ENCODE measurements at regions not wholly inside any gene's neighbourhood (a gene's known extent, or its start where the extent isn't known, plus 50 kb on each side); places are given as distances from the start of the nearest gene placed in this dataset.
"Not testable (repeated sequence)": the region's sequence is repeated elsewhere in the genome, so short reads cannot be mapped to it uniquely, and the experiment has no call there.

DNA sequence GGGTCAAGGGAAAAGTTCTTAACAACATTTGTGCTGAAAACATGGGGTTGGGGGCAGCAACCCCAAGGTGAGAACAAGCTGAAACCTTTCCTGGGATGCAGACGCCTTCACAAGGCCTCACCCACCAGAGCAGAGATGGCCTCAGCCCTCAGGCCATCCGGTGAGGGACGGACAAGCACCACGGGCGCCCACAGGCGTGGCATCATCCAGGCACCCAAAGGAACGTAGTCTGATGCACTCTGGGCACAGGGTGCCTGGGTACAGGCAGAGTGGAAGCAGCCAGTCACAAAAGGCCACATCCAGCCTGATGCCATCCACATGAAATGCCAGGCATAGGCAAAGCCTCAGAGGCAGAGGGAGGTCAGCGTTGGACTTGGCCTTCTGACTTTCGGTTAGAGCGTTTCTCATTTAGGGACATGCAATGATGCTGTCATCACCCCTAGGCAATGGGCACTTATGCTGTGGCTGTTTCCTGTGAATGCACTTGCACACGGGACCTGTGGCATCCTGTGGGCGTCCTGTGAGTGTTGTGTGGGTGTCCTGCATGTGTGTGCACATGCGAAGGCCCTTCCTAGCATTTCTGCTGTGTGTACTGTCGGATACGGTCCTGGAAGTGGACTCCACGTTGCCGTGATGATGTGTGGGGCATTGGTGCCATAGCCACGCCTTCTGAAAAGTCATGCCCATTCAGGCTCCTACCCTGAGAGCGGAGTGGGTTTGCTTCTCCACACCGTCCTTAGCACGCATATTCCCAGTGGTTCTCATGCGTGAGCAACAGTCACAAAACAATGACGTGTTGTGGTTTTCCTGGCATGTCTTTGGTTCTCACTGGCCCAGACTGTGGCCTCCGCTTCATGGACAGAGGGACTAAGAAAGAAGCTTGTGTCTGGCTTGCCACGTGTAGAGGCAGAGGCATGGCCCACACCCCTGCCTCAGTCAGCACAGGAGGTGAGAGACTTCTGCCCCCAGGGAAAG is 52.7 kb upstream of the ZNF469 start:
- ATAC-seq (no peak), DNase-seq (ENCODE audit: low spot score) (no peak)
- intact Hi-C loops (cut with DNase I): no loop called here

DNA sequence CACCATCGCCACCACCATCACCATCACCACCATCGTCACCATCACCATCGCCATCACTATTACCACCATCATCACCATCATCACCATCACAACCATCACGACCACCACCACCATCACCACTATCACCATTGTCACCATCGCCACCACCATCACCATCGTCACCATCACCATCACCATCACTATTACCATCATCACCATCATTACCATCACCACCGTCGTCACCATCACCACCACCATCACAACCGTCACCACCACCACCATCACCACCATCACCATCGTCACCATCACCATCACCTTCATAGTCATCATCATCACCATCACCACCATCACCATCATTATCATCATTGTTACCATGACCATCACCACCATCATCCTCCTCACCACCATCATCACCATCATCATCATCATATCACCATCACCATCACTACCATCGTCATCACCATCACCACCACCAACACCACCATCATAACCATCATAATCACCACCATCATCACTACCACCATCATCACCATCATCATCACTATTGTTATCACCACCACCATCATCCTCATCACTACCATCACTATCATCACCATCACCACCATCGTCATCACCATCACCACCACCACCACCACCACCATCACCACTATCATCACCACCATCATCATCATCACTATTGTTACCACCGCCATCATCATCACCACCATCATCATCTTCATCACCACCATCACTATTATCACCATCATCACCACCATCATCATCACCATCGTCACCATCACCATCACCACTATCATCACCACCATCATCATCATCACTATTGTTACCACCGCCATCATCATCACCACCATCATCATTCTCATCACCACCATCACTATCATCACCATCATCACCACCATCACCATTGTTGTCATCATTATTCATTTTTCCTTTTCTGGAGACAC is 51.5 kb upstream of the ZNF469 start:
- ATAC-seq (no peak), DNase-seq (ENCODE audit: low spot score) (no peak)

GRCh38 chr16:88331989-88332920 is 50.5 kb upstream of the ZNF469 start:
- DNase-seq (ENCODE audit: low spot score): peak; percentile 72
- intact Hi-C loops (cut with DNase I): no loop called here
- ATAC-seq: peak; percentile 83

More for the DNA sequence above, 51.5 kb upstream of the ZNF469 start:
- intact Hi-C loops (cut with DNase I): no loop called here

DNA sequence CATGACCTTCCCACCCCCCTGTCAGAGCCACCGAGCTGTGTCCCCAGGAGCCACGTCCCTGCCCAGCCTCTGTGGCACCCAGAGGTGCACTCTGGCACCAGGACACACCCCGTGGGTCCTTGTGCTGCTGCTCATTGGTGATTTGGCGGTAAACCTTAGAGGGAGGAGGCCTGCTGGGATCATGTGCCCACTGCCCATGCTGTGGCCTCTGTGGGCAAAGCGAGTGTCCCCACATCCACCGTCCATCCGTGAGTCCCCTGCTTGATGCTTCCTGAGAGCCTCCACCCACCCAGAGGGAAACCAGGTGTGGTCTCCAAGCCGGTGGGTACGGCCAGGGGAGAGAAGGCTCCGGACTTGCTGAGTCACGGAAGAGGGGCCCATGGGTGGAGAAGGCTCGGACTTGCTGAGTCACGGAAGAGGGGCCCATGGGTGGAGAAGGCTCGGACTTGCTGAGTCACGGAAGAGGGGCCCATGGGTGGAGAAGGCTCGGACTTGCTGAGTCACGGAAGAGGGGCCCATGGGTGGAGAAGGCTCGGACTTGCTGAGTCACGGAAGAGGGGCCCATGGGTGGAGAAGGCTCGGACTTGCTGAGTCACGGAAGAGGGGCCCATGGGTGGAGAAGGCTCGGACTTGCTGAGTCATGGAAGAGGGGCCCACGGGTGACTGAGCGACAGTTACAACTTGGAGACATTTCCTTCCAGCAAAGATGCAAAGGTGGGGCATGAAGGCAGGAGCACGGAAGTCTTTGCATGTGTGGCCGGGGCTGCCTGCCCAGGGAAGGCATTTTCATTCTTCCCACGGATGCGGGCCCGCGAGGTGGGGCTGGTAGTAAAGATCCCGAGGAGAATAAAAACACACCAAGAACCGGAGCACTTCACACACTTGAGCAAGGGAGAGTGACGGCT is 49.6 kb upstream of the ZNF469 start:
- DNase-seq (ENCODE audit: low spot score); intact Hi-C loops (cut with DNase I); ATAC-seq: not testable (repeated sequence)

All from sciatic nerve (tissue), 2 donors.